Caco-2 (cell line): ENCODE measurements at regions not wholly inside any gene's neighbourhood (a gene's known extent, or its start where the extent isn't known, plus 50 kb on each side); places are given as distances from the start of the nearest gene placed in this dataset.

Experiments
- BruUV-seq: library from RNA; stranded (reverse); fragments of 400-500 nt; replicated peaks from 2 replicates; lab custom pipeline; 2021; lab: Mats Ljungman, UMichigan
- CTCF ChIA-PET: fragments of 300-600 bp; sonication (Branson Sonifier 250); formaldehyde crosslinking; loops from one replicate; lab custom pipeline; 2022; ENCODE audit warnings: antibody characterized with exemption; lab: Charles Lee
- POLR2A ChIA-PET: fragments of 300-600 bp; sonication (Branson Sonifier 250); formaldehyde crosslinking; loops from one replicate; lab custom pipeline; 2022; ENCODE audit warnings: antibody characterized with exemption; lab: Charles Lee
- DNase-seq, 2 experiments: peaks; one replicate each; pipeline versions ENCODE4 v3.0.0 to v3.0.0-alpha.2; 2020 to 2022
- H3K27me3 ChIP-seq: replicated peaks from 2 replicates; pipeline ENCODE4 v1.6.0; 2011; ENCODE audit warnings: low read length; ENCODE audit not compliant: control insufficient read depth, insufficient read depth
- H3K36me3 ChIP-seq: 2 replicates; pipeline ENCODE4 v1.5.1; 2011; ENCODE audit warnings: low read length; ENCODE audit not compliant: control insufficient read depth, insufficient read depth
- H3K4me1 ChIP-seq: fragments of 250-450 bp; sonication (Bioruptor Pico); 2 replicates; pipeline ENCODE4 v1.5.1; 2020; ENCODE audit warnings: mild to moderate bottlenecking
- H3K4me3 ChIP-seq: 2 replicates; pipeline ENCODE4 v1.5.1; 2011; ENCODE audit warnings: low read depth, mild to moderate bottlenecking, control low read depth, low read length
- H3K9me3 ChIP-seq: fragments of 250-450 bp; sonication (Bioruptor Pico); 2 replicates; pipeline ENCODE4 v1.5.1; 2020; ENCODE audit warnings: mild to moderate bottlenecking, moderate library complexity
- H3K27ac Mint-ChIP-seq: one replicate; pipeline ENCODE4 v1.8.0; 2022; ENCODE audit warnings: mixed read lengths; ENCODE audit not compliant: unreplicated experiment
- H3K27me3 Mint-ChIP-seq: one replicate; pipeline ENCODE4 v1.8.0; 2022; ENCODE audit warnings: mixed read lengths; ENCODE audit not compliant: insufficient read depth, unreplicated experiment
- H3K36me3 Mint-ChIP-seq: one replicate; pipeline ENCODE4 v1.8.0; 2022; ENCODE audit warnings: mild to moderate bottlenecking, mixed read lengths; ENCODE audit not compliant: insufficient read depth, unreplicated experiment
- H3K4me1 Mint-ChIP-seq: one replicate; pipeline ENCODE4 v1.8.0; 2022; ENCODE audit warnings: low read depth, mixed read lengths; ENCODE audit not compliant: unreplicated experiment
- H3K4me3 Mint-ChIP-seq: one replicate; pipeline ENCODE4 v1.8.0; 2022; ENCODE audit warnings: mild to moderate bottlenecking, moderate library complexity, mixed read lengths; ENCODE audit not compliant: unreplicated experiment
- H3K9me3 Mint-ChIP-seq: one replicate; pipeline ENCODE4 v1.8.0; 2022; ENCODE audit warnings: mixed read lengths; ENCODE audit not compliant: unreplicated experiment
- intact Hi-C: fragments of 100-400 bp; cut with micrococcal nuclease; formaldehyde crosslinking; loops from one replicate; pipeline ENCODE4 v1.10.0; 2022; ENCODE audit not compliant: unreplicated experiment
- TF ChIP-seq, protein P1 (sequence below), 2 experiments: fragments of 200-600 bp in 1 of 2; IDR thresholded peaks; 1 replicate in 1 of 2; 2 replicates in 1 of 2; pipeline versions ENCODE4 v1.5.1 to v1.8.0; 2011 to 2022; ENCODE audit warnings: antibody characterized with exemption in 1 of 2, control low read depth in 1 of 2, inconsistent platforms in 1 of 2, low read depth in 1 of 2, low read length in 1 of 2, mild to moderate bottlenecking in 1 of 2, moderate library complexity in 1 of 2; ENCODE audit not compliant: insufficient read depth in 1 of 2, severe bottlenecking in 1 of 2, unreplicated experiment in 1 of 2

DNA sequence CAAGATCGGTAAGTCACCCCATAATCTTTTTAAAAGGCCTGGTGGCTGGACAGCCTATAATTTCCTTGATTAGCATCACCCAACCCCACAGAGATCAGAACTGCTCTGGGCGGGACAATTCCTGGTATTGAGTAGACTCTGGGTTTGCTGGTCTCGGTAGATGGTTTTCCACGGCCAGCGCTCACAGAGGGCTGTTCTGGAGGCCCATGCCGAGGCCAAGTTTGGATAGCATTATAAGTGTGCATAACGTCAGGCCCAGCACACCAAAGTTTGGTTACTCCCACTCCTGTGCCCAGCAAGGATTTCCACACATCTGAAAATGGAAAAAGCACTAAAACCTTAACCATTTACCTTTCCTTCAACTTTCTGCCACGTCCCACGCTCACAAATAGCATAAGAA, 104.7 kb upstream of the RREB1 start:
- POLR2A ChIA-PET, result no interaction called here
- CTCF ChIA-PET, result no interaction called here

DNA sequence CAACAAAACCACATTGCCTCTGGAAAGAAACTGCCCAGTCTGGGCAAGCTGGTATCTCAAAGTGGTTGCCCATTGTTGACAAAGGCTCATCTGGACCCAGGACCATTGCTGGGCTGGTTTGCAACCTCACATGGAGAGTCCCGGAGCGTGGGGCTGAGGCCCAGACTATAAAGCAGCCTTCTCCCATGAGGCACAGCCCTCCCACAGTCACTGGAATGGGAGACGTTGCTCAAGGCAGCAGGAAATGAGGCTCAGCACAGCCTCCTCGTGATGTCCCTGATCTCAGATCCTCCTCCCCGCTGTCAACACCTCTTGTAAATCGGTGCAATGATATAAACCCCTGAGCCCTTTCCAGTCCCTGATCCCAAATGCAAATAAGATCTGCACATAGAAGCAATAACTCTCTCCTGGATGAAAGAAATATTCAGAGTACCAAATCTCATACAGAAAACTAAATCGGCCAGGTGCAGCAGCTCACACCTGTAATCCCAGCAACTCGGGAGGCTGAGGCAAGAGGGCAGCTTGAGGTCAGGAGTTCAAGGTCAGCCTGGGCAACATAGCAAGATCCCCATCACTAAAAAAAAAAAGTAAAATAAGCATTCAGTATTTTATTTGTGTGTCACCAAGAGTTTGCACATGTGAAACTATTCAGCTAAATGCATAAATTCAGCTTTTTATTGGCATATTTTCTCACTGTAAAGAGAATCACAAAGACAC, 103.0 kb upstream of the RREB1 start:
- no peak for DNase-seq
- H3K36me3 Mint-ChIP-seq, result no peaks in the 10 kb centered on the region

More for the DNA sequence above, 104.7 kb upstream of the RREB1 start:
- H3K27me3 ChIP-seq, result no peaks in the 10 kb centered on the region
- H3K36me3 Mint-ChIP-seq, result no peaks in the 10 kb centered on the region
- no peaks in the 10 kb centered on the region for H3K4me1 Mint-ChIP-seq
- no TSS peak for BruUV-seq
- TF ChIP-seq, protein P1, sequence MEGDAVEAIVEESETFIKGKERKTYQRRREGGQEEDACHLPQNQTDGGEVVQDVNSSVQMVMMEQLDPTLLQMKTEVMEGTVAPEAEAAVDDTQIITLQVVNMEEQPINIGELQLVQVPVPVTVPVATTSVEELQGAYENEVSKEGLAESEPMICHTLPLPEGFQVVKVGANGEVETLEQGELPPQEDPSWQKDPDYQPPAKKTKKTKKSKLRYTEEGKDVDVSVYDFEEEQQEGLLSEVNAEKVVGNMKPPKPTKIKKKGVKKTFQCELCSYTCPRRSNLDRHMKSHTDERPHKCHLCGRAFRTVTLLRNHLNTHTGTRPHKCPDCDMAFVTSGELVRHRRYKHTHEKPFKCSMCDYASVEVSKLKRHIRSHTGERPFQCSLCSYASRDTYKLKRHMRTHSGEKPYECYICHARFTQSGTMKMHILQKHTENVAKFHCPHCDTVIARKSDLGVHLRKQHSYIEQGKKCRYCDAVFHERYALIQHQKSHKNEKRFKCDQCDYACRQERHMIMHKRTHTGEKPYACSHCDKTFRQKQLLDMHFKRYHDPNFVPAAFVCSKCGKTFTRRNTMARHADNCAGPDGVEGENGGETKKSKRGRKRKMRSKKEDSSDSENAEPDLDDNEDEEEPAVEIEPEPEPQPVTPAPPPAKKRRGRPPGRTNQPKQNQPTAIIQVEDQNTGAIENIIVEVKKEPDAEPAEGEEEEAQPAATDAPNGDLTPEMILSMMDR (IDR thresholded peaks at IDR 0.05; ENCODE audit: insufficient read depth in 1 of 2, low read depth in 1 of 2, low read length in 1 of 2, severe bottlenecking in 1 of 2, unreplicated experiment in 1 of 2), result no peak
- H3K36me3 ChIP-seq, result no peaks in the 10 kb centered on the region
- H3K9me3 Mint-ChIP-seq, result no peaks in the 10 kb centered on the region
- no peak for DNase-seq
- H3K4me1 ChIP-seq, result peaks cover 1% of the 10 kb centered on the region; the same call in 1 of the 2 replicates
- H3K9me3 ChIP-seq, result 0 out of 2 replicates have a peak, but pooled peaks cover 1% of the 10 kb centered on the region
- intact Hi-C loops, result no loop called here
- H3K27ac Mint-ChIP-seq, result no peak overlapping the region
- no peaks in the 10 kb centered on the region for H3K27me3 Mint-ChIP-seq
- no peak overlapping the region for H3K4me3 ChIP-seq
- no peak overlapping the region for H3K4me3 Mint-ChIP-seq

DNA sequence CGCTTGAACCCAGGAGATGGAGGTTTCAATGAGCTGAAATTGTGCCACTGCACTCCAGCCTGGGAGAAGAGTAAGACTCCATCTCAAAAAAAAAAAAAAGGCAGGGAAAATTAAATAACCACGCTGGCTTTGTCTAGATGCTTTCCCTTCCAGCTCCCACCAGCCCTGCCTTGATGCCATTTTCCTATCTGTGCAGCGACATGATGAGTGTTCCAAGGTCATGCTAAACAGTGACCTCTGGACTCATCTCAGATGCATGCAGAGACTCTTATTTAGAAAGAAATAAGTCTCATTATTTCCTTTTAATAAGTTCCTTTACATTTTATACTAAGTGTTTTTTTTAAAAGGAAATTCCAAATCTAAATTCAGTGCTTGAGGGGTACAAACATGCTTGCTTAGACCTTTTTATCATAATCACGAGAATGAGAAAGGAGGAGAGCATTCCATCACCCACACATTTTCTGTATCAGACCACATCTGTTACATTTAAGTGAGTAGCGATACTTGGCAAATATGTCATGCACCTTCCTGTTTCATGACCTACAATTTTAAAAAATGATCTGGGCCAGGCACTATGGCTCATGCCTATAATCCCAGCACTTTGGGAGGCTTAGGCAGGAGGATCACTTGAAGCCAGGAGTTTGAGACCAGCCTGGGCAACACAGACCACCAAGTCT, 101.1 kb upstream of the RREB1 start:
- TF ChIP-seq, protein P1 (IDR thresholded peaks at IDR 0.05; ENCODE audit: insufficient read depth in 1 of 2, low read depth in 1 of 2, low read length in 1 of 2, severe bottlenecking in 1 of 2, unreplicated experiment in 1 of 2), result no peak
- peaks cover 9% of the 10 kb centered on the region for H3K4me1 ChIP-seq
- ChIA-PET POLR2A (no interaction called here), CTCF (no interaction called here)
- Mint-ChIP-seq H3K9me3 (no peaks in the 10 kb centered on the region), H3K27ac (no peak overlapping the region), H3K4me1 (no peaks in the 10 kb centered on the region), H3K36me3 (no peaks in the 10 kb centered on the region), H3K27me3 (no peaks in the 10 kb centered on the region), H3K4me3 (no peak overlapping the region)
- H3K36me3 ChIP-seq, result no peaks in the 10 kb centered on the region
- no peaks in the 10 kb centered on the region for H3K27me3 ChIP-seq
- BruUV-seq, result no TSS peak
- DNase-seq, result no peak
- no peak overlapping the region for H3K4me3 ChIP-seq
- intact Hi-C loops, result no loop called here
- H3K9me3 ChIP-seq, result 0 out of 2 replicates have a peak, but pooled peaks cover 3% of the 10 kb centered on the region

More for the DNA sequence above, 103.0 kb upstream of the RREB1 start:
- intact Hi-C loops, result no loop called here
- TF ChIP-seq, protein P1 (IDR thresholded peaks at IDR 0.05; ENCODE audit: insufficient read depth in 1 of 2, low read depth in 1 of 2, low read length in 1 of 2, severe bottlenecking in 1 of 2, unreplicated experiment in 1 of 2), result no peak
- H3K27ac Mint-ChIP-seq, result no peak overlapping the region
- no peaks in the 10 kb centered on the region for H3K27me3 Mint-ChIP-seq
- no peaks in the 10 kb centered on the region for H3K9me3 Mint-ChIP-seq
- no peaks in the 10 kb centered on the region for H3K27me3 ChIP-seq
- H3K4me3 ChIP-seq, result no peak overlapping the region
- H3K9me3 ChIP-seq, result 0 out of 2 replicates have a peak, but pooled peaks cover 3% of the 10 kb centered on the region
- ChIA-PET CTCF (no interaction called here), POLR2A (no interaction called here)
- H3K4me1 Mint-ChIP-seq, result no peaks in the 10 kb centered on the region
- H3K4me1 ChIP-seq, result peaks cover 9% of the 10 kb centered on the region
- no peak overlapping the region for H3K4me3 Mint-ChIP-seq
- no peaks in the 10 kb centered on the region for H3K36me3 ChIP-seq
- no TSS peak for BruUV-seq
